ENCODE measurements at regions not wholly inside any gene's neighbourhood (a gene's known extent, or its start where the extent isn't known, plus 50 kb on each side); places are given as distances from the start of the nearest gene placed in this dataset.

DNA sequence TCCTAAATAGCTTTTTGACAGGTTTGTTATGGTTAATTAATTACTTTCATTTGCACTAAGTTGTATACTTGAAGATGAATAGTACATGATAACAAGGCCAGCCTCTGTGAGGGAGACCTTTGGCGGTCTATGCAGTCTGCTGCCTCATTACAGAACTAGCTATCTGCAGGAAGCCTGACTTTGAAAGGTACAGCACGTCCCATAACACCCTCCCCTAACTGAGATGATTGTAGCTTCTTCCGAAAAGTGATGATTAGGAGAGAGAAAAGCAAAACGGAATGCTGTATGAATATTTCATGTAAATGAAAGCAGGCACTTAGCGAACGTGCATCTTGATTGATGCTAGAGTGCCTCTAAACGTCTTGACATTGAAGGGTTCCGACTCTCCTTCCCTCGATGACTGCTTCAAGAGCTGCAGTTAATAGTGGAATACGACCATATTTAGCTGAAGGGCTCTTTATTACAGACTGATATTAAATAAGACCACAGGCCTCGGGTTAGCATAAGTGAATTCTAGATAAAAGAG lies 116.2 kb upstream of the TMCO5A start:
- Histone ChIP-seq H2BK5ac (ENCODE audit: low read depth, low read length, poor library complexity, severe bottlenecking) (no peak overlapping the region), H3K79me1 (replicated peaks; ENCODE audit: low read length, poor library complexity, severe bottlenecking) (no peaks in the 10 kb centered on the region), H3K9ac (ENCODE audit: low read length) (no peak overlapping the region), H3K9me3 (ENCODE audit: control insufficient read depth, low read length) (no peaks in the 10 kb centered on the region), H3K27ac (ENCODE audit: low read length, poor library complexity, severe bottlenecking) (no peak overlapping the region), H3K4me1 (ENCODE audit: control insufficient read depth, insufficient read depth, low read depth, low read length) (no peaks in the 10 kb centered on the region), H2AFZ (ENCODE audit: low read depth, low read length) (no peak overlapping the region), H4K91ac (ENCODE audit: low read length) (no peak overlapping the region), H3K14ac (ENCODE audit: low read length in 2 of 2) (no peak overlapping the region), H3K23ac (ENCODE audit: low read length in 2 of 2) (no peak overlapping the region), H3K18ac (ENCODE audit: low read depth in 1 of 2, low read length in 2 of 2) (no peak overlapping the region), H4K8ac (ENCODE audit: low read length) (no peak overlapping the region), H3K36me3 (ENCODE audit: control insufficient read depth in 1 of 2, insufficient read depth in 2 of 2, low read depth in 1 of 2, low read length in 2 of 2) (no peaks in the 10 kb centered on the region), H3K4me2 (ENCODE audit: low read length, poor library complexity, severe bottlenecking) (no peak overlapping the region), H3K4ac (ENCODE audit: low read depth in 1 of 2, low read length in 2 of 2) (no peak overlapping the region), H2BK15ac (ENCODE audit: low read depth, poor library complexity, severe bottlenecking) (no peak overlapping the region), H3K27me3 (ENCODE audit: control insufficient read depth in 1 of 2, insufficient read depth in 1 of 2, low read length in 2 of 2) (no peaks in the 10 kb centered on the region), H2BK12ac (ENCODE audit: low read length in 2 of 2) (no peak overlapping the region), H2BK120ac (ENCODE audit: low read depth, low read length) (no peak overlapping the region), H3K4me3 (ENCODE audit: insufficient read depth in 1 of 2, low read depth in 1 of 2, low read length in 2 of 2) (no peak overlapping the region), H2AK5ac (ENCODE audit: low read length, severe bottlenecking) (no peak overlapping the region)
- no peak for DNase-seq
- 95% methylated on average over 8 of the region's 11 CpGs for WGBS

DNA sequence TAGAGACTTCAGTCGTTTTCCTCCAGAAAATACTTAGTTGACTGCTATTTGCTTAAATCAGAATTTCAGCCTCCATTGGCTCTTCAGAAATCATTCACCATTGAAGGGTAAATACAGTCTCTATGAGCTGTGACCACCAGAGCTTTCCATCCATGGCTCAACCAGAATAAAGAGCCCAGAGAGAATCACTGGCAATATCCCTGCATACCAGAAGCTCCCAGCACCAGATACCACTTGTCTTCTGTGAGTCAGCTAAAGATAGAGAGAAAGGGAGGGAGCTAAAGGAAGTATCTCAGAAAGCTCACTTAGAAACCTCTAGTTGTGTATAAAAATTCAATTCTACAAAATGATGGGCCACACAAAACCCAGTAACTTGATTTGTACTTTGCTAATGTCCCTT lies 115.2 kb upstream of the TMCO5A start:
- H3K4me3 ChIP-seq (ENCODE audit: insufficient read depth in 1 of 2, low read depth in 1 of 2, low read length in 2 of 2), result no peak overlapping the region
- no peak overlapping the region for H3K14ac ChIP-seq (ENCODE audit: low read length in 2 of 2)
- no peak overlapping the region for H2BK12ac ChIP-seq (ENCODE audit: low read length in 2 of 2)
- no peak overlapping the region for H3K23ac ChIP-seq (ENCODE audit: low read length in 2 of 2)
- H3K4me1 ChIP-seq (ENCODE audit: control insufficient read depth, insufficient read depth, low read depth, low read length), result peaks cover 1% of the 10 kb centered on the region
- peak; percentile 51 for DNase-seq
- H3K27ac ChIP-seq (ENCODE audit: low read length, poor library complexity, severe bottlenecking), result no peak overlapping the region
- H2BK120ac ChIP-seq (ENCODE audit: low read depth, low read length), result no peak overlapping the region
- H3K79me1 ChIP-seq (replicated peaks; ENCODE audit: low read length, poor library complexity, severe bottlenecking), result no peaks in the 10 kb centered on the region
- no peaks in the 10 kb centered on the region for H3K27me3 ChIP-seq (ENCODE audit: control insufficient read depth in 1 of 2, insufficient read depth in 1 of 2, low read length in 2 of 2)
- no peak overlapping the region for H2BK5ac ChIP-seq (ENCODE audit: low read depth, low read length, poor library complexity, severe bottlenecking)
- whole genome bisulfite sequencing, result 97% methylated on average over 1 of the region's 1 CpG
- H3K36me3 ChIP-seq (ENCODE audit: control insufficient read depth in 1 of 2, insufficient read depth in 2 of 2, low read depth in 1 of 2, low read length in 2 of 2), result no peaks in the 10 kb centered on the region
- H4K8ac ChIP-seq (ENCODE audit: low read length), result no peak overlapping the region
- H2BK15ac ChIP-seq (ENCODE audit: low read depth, poor library complexity, severe bottlenecking), result no peak overlapping the region
- H3K4me2 ChIP-seq (ENCODE audit: low read length, poor library complexity, severe bottlenecking), result no peak overlapping the region
- H2AK5ac ChIP-seq (ENCODE audit: low read length, severe bottlenecking), result no peak overlapping the region
- no peak overlapping the region for H4K91ac ChIP-seq (ENCODE audit: low read length)
- no peak overlapping the region for H3K18ac ChIP-seq (ENCODE audit: low read depth in 1 of 2, low read length in 2 of 2)
- no peak overlapping the region for H2AFZ ChIP-seq (ENCODE audit: low read depth, low read length)
- H3K9me3 ChIP-seq (ENCODE audit: control insufficient read depth, low read length), result no peaks in the 10 kb centered on the region
- H3K9ac ChIP-seq (ENCODE audit: low read length), result no peak overlapping the region
- H3K4ac ChIP-seq (ENCODE audit: low read depth in 1 of 2, low read length in 2 of 2), result no peak overlapping the region

DNA sequence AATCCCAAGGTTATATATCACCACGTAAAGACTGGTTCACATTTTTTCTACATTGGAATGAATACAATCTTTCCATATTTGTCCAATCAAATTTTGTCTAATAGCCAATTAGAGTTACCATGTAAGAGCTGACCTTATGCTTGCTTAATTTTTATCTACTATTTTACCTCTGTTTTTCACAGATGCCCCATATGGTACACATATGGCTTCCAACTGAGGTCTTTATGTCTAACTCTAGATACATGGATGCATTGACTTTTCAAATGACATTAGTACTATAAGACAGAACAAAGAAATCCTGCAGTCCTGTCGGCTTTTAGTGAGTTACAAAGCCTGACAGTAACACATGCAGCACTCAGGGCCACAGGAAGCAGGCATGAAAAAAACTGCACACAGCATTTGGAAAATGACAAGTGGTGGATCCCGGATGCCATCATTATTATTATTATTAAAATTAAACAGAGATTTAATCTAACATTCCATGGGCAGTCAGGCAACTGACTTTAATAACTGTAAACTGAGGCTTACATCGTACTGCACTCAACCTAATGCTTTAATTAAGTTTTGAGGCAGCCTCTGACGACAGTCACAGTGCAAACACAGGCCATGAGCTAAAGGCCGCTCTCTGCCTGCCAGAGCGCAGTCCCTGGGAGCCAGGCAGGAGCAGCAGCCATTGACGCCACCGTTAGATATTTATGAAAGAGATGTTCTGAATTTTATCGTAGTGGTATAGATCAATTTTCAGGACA lies 113.9 kb upstream of the TMCO5A start:
- Histone ChIP-seq H3K4me1 (ENCODE audit: control insufficient read depth, insufficient read depth, low read depth, low read length) (peaks cover 4% of the 10 kb centered on the region), H3K4me3 (ENCODE audit: insufficient read depth in 1 of 2, low read depth in 1 of 2, low read length in 2 of 2) (no peak overlapping the region), H3K27ac (ENCODE audit: low read length, poor library complexity, severe bottlenecking) (no peak overlapping the region), H4K91ac (ENCODE audit: low read length) (peak overlapping the region; percentile 18), H3K27me3 (ENCODE audit: control insufficient read depth in 1 of 2, insufficient read depth in 1 of 2, low read length in 2 of 2) (no peaks in the 10 kb centered on the region), H4K8ac (ENCODE audit: low read length) (no peak overlapping the region), H2AFZ (ENCODE audit: low read depth, low read length) (no peak overlapping the region), H3K4me2 (ENCODE audit: low read length, poor library complexity, severe bottlenecking) (no peak overlapping the region), H3K23ac (ENCODE audit: low read length in 2 of 2) (no peak overlapping the region), H2AK5ac (ENCODE audit: low read length, severe bottlenecking) (no peak overlapping the region), H3K4ac (ENCODE audit: low read depth in 1 of 2, low read length in 2 of 2) (no peak overlapping the region), H3K18ac (ENCODE audit: low read depth in 1 of 2, low read length in 2 of 2) (no peak overlapping the region), H2BK15ac (ENCODE audit: low read depth, poor library complexity, severe bottlenecking) (no peak overlapping the region), H3K79me1 (replicated peaks; ENCODE audit: low read length, poor library complexity, severe bottlenecking) (no peaks in the 10 kb centered on the region), H3K9ac (ENCODE audit: low read length) (no peak overlapping the region), H3K36me3 (ENCODE audit: control insufficient read depth in 1 of 2, insufficient read depth in 2 of 2, low read depth in 1 of 2, low read length in 2 of 2) (no peaks in the 10 kb centered on the region), H2BK12ac (ENCODE audit: low read length in 2 of 2) (no peak overlapping the region), H3K9me3 (ENCODE audit: control insufficient read depth, low read length) (no peaks in the 10 kb centered on the region), H2BK5ac (ENCODE audit: low read depth, low read length, poor library complexity, severe bottlenecking) (no peak overlapping the region), H2BK120ac (ENCODE audit: low read depth, low read length) (no peak overlapping the region), H3K14ac (ENCODE audit: low read length in 2 of 2) (no peak overlapping the region)
- WGBS, result 96% methylated on average over 9 of the region's 10 CpGs
- DNase-seq, result no peak

DNA sequence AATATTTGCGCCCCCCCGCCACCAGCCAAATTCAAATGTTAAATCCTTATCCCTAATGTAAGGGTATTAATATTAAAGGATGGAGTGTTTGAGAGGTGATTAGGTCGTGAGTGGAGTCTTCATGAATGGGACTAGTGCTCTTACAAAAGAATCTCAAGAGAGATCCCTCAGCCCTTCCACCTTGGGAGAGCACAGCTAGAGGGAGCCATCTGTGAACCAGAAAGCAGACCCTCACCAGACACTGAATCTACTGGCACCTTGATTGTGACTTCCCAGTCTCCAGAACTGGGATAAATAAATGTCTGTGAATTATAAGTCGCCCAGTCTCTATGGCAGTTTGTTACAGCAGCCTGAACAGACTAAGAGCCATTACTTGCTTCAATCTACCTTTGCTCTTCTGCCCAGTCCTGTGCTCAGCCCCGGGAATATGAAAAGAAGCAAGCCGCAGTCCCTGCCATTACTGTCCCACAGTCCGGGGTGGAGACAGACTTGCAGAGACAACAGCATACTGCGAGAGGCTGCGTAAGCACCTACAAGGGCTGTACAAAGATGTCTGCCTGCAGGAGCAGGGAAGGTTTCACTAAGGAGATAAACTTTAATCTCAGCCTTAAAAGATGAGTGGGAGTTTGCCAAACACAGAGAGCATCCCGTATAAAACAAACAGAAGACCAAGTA lies 110.7 kb upstream of the TMCO5A start:
- H2AK5ac ChIP-seq (ENCODE audit: low read length, severe bottlenecking), result no peak overlapping the region
- H2BK12ac ChIP-seq (ENCODE audit: low read length in 2 of 2), result no peak overlapping the region
- no peak overlapping the region for H3K23ac ChIP-seq (ENCODE audit: low read length in 2 of 2)
- H4K8ac ChIP-seq (ENCODE audit: low read length), result no peak overlapping the region
- H3K9me3 ChIP-seq (ENCODE audit: control insufficient read depth, low read length), result no peaks in the 10 kb centered on the region
- H3K4me1 ChIP-seq (ENCODE audit: control insufficient read depth, insufficient read depth, low read depth, low read length), result peaks cover 4% of the 10 kb centered on the region
- no peak overlapping the region for H2BK15ac ChIP-seq (ENCODE audit: low read depth, poor library complexity, severe bottlenecking)
- H3K27me3 ChIP-seq (ENCODE audit: control insufficient read depth in 1 of 2, insufficient read depth in 1 of 2, low read length in 2 of 2), result no peaks in the 10 kb centered on the region
- H3K4ac ChIP-seq (ENCODE audit: low read depth in 1 of 2, low read length in 2 of 2), result no peak overlapping the region
- H3K14ac ChIP-seq (ENCODE audit: low read length in 2 of 2), result no peak overlapping the region
- H2BK120ac ChIP-seq (ENCODE audit: low read depth, low read length), result no peak overlapping the region
- no peak overlapping the region for H2BK5ac ChIP-seq (ENCODE audit: low read depth, low read length, poor library complexity, severe bottlenecking)
- H3K4me2 ChIP-seq (ENCODE audit: low read length, poor library complexity, severe bottlenecking), result no peak overlapping the region
- no peak overlapping the region for H3K4me3 ChIP-seq (ENCODE audit: insufficient read depth in 1 of 2, low read depth in 1 of 2, low read length in 2 of 2)
- H3K9ac ChIP-seq (ENCODE audit: low read length), result no peak overlapping the region
- no peak for DNase-seq
- H3K36me3 ChIP-seq (ENCODE audit: control insufficient read depth in 1 of 2, insufficient read depth in 2 of 2, low read depth in 1 of 2, low read length in 2 of 2), result no peaks in the 10 kb centered on the region
- H4K91ac ChIP-seq (ENCODE audit: low read length), result peak overlapping the region; percentile 81
- no peaks in the 10 kb centered on the region for H3K79me1 ChIP-seq (replicated peaks; ENCODE audit: low read length, poor library complexity, severe bottlenecking)
- no peak overlapping the region for H2AFZ ChIP-seq (ENCODE audit: low read depth, low read length)
- H3K18ac ChIP-seq (ENCODE audit: low read depth in 1 of 2, low read length in 2 of 2), result no peak overlapping the region
- H3K27ac ChIP-seq (ENCODE audit: low read length, poor library complexity, severe bottlenecking), result no peak overlapping the region
- WGBS, result 85% methylated on average over 7 of the region's 10 CpGs

Data from mesenchymal stem cell (in vitro differentiated cells and primary cell).